ENCODE measurements at regions not wholly inside any gene's neighbourhood (a gene's known extent, or its start where the extent isn't known, plus 50 kb on each side); places are given as distances from the start of the nearest gene placed in this dataset.
"Not testable (repeated sequence)": the region's sequence is repeated elsewhere in the genome, so short reads cannot be mapped to it uniquely, and the experiment has no call there.

DNA sequence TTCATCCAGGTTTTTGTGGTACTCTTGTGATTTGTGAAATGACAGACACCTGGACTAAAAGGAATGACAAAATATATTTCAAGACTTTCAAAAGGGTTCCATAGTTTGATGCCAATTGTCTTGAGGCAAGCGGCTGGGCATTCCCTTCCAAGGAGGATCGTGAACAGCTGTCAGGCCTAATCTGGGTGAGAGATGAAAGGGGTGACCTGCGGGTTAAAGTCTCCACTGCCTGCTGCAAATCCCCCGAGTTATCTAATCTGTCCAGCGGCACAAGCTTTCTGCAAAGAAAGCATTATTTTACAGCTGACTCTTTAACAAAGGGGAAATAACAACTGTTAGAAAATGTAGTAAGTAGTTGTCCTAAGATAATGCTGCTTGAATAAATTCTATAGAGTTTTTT is 128.7 kb upstream of the MB21D2 start:
- no peak for DNase-seq (ENCODE audit: low spot score)

DNA sequence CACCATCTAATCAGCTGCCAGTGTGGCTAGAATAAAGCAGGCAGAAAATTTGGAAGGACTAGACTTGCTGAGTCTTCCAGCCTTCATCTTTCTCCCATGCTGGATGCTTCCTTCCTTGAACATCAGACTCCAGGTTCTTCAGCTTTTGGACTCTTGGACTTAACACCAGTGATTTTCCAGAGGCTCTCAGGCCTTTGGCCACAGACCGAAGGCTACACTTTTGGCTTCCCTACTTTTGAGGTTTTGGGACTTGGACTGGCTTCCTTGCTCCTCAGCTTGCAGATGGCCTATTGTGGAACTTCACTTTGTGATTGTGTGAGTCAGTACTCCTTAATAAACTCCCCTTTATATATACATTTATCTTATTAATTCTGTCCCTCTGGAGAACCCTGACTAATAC is 129.8 kb upstream of the MB21D2 start:
- not testable (repeated sequence) for DNase-seq (ENCODE audit: low spot score)

DNA sequence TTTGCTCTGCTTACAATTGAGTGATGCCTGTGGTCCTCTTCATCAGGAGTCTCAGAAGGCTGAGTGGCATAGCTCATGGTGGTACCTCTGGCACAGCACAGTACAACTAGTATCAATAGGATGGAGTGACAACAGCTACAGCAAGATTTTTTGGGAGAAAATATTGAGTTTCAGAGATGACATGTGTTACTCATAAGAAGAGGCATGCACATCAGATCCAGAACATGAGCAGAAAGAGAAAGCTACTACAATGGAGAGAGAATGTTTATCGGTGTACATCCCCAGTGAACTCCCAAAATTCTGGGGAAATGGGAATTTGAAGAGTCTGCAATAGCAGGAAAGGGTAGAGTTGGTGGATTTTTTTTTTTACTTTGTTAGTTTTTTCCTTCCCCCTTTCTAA is 130.5 kb upstream of the MB21D2 start:
- DNase-seq (ENCODE audit: low spot score), result no peak

DNA sequence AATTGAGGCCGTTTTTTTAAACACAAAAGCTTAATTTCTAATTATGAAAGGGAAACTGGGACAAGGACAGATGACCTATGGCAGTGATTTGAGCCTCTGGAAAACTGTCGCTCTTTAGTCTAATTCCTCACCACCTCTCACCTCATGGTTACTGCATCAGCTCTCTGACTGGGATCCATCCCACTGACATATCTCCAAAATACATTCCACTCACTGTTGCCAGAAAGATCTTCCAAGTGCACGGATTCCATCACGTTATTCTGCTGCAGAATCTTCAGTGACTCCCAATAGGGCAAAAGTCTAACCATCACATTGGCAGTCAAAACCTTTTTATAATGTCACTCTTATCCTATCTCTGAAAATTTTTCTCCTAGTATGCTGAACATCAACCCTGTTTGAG is 132.3 kb upstream of the MB21D2 start:
- DNase-seq (ENCODE audit: low spot score), result no peak

DNA sequence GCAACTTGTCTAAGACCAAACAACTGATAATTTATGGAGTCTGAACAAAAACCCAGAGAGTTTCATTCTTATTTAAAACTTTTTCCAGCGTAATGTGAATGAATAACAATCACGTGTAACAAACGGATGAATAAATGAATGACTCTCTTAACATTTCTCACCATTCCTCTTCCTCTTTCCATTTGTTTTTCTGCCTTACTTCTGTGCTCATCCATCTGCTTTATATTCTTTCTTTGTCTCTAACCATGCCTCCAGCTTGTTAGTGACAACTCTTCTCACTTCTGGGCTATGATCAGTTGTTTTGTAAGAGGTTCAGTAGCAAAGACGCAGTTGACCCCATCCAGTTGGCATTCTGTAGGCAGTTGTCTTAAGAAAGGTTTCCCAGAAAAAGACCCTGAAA is 133.7 kb upstream of the MB21D2 start:
- DNase-seq (ENCODE audit: low spot score), result no peak

DNA sequence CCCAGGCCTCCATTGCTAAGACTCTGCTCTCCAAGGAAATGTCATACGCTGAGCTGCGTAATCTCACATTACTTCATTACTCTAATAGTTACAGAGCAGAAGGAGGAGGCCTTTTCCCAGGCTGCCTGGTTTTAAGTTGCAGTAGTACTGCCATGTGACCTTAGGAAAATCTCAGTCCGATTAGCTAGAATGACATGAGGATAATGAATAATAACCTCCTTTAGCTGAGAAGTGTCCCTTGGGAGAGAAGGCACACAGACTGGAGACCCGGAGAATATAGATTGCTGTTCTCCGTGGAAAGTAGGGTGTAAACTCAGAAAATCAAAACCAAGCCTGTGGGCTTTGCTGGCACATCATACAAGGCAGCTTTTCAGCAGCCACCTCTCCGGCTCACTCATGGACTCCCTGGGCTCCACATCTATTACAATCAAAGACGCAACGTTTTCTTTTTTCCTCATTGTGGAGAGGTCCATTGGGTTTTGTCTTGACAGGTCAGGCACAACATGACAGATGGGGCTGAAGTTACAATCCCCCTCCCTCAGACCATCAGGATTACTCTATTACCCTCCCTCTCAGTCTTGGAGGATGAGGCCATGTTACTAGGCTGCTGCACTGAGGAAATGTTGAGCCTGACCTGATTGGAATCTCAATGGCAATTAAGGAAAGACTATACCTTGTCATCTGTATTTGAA is 134.8 kb upstream of the MB21D2 start:
- no peak for DNase-seq (ENCODE audit: low spot score)

DNA sequence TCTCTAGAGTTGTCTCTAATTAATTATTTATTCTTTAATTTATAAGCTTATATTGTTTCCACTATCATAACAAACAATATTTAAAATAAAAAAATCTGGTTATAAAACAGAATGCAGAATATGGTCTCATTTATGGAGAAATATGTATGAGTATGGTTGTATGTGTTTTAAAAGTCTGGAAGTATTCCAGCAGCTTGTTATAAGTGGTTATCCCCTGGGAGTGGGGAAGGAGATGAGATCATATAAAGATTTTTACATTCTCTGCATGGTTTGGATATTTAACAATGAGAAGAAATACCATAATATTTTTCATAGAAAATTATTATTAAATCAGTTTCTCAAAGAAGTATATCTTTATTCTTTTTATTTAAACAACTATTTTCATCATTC is 135.4 kb upstream of the MB21D2 start:
- no peak for DNase-seq (ENCODE audit: low spot score)

DNA sequence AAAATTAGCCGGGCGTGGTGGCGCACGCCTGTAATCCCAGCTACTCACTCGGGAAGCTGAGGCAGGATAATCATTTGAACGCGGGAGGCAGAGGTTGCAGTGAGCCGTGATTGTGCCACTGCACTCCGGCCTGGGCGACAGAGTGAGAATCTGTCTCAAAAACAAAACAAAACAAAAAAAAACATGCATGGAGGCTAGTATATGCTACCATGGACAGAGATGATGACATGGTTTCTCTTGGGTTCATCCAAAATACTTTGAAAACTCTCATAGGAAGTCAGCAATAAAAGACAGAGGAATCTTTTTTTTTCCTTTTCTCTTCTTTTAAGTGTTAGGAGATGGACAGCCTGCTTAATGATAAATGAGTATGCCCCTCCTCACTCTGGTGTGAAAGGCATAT is 137.7 kb upstream of the MB21D2 start:
- DNase-seq (ENCODE audit: low spot score), result no peak

DNA sequence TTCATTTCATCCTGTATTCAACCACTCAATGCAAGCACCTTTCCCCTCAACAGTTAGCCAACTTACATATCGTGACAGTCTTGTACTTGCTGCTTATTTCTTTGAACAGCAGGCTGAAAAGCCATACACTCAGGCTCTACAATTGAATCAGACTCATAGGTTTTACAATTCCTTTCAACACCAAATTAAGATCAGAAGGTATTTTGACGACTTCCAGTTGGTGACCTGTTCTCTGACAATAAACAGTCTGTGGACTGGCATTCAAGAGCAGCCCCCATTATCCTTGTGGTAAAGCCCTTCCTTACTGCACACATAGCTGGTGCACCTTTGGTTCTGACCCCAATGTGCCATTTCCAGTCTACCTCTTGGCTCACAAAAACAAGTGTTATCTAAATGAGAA is 140.0 kb upstream of the MB21D2 start:
- DNase-seq (ENCODE audit: low spot score), result no peak

DNA sequence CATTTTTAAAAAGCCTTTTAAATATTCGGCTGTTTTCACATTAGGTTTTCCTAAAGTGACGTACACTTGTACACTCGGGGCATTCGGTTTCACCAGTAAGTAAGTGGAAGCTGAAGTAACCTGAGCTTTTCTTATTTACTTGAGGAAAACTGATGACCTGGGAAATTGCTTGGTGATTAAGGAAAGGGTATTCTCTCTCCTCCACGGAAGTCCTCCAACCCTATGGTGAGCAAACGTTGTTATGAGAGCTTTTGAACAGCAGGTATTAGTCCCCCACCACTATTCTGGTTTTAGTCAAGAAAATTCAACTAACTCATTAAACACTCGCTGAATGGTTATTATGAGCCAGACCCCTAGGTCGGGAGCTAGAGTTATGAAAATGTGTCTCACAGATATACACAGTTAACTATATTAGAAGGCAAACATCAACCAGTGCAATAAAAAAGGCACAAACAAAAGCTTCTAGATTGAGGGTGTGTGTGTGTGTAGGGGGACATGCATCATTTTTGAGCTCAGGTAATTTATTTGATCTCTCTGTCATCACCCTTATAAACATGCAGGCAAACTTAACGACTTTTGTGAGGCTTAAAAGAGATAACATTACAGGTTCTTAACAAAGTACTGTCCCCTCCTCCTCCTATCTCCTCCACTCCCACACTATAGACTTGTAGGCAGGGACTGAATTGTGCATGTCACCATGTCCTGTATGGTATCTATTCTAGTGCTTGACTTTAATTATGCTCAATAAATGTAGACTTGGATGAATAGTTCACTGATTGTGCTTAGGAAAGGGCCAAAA is 143.3 kb upstream of the MB21D2 start:
- DNase-seq (ENCODE audit: low spot score), result no peak

DNA sequence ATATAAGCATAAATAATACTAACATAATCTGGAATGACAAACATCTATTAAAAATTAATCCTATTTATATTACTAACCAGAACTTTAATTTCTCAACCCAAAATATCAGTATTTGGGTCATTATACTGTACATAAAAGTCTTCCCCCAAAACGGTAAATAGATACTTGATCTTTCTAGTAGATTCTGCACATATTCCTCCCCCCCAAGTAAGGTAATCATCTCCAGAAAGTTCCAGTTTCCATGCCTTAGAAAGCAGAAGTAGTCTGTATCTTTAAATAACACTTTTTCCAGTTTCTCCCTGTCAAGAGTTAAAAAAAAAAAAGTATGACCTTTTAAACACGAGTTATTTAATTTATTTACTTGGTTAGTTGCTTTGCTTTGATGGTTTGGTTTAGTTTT is 150.7 kb upstream of the MB21D2 start:
- DNase-seq (ENCODE audit: low spot score), result no peak

DNA sequence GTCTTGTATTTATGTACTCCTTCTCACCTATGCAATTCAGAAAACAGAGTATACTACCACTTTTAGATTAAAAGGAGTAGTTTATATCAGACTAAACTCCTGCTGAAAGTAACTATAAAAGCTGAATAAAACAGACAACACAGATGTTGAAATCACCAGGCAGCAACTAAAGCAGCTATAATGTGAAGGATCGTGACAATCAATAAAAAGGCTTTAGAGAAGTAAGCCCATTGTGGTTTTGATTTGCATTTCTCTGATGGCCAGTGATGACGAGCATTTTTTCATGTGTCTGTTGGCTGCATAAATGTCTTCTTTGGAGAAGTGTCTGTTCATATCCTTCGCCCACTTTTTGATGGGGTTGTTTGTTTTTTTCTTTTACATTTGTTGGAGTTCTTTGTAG is 152.1 kb upstream of the MB21D2 start:
- not testable (repeated sequence) for DNase-seq (ENCODE audit: low spot score)

DNA sequence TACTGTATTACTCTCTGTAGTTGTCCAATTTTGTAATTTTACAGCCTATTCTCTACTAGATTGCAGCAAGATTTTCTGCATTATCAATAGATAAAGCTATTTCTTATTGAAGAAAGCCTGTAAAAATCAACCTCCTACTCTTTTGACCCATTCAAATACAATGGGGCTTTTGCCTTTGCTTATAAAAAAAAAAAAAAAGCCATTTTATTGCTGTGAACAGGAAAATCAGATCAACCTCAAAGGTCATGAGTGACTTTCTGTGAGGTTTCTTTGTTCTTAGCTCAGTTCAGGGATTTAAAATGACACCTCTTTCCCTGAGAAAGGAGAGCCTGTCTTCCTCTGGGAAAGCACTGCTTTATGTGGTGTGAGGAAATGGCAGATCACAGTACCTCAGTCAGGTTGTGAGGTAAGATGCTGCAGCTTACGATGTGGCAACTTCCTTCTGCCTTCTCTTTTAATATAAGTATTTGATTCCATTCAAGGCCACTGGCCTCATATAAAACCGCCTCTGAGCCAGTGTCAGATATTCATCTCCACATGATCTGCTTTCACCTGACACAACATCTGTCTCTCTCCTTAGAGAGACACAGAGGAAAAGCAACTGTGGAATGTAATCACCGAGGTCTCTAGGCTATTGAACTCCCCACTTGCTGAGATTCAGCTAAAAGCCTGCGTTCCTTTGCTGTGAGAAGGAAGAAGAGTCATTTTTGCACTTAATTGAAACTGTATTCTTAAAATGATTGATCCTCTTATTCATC is 161.5 kb upstream of the MB21D2 start:
- no peak for DNase-seq (ENCODE audit: low spot score)

DNA sequence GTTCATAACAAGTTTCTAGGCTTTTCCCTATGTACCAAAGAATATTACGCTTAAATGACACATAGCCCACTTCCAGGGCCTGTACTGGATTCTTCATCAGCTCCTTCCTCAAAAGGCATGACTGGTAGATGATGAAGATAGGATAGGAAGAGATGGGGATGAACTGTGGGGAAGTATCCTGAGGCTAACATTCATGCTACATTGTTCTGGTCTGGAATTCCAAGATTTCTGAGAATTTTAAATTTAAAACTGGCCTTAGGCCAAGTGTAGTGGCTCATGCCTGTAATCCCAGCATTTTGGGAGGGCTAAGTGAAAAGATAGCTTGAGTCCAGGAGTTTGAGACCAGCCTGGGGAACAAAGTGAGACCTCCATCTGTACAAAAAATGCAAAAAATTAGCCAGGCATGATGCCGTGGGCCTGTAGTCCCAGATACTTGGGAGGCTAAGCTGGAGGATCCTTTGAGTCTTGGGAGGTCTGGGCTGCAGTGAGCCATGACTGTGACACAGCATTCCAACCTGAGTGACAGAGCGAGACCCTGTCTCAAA is 160.1 kb upstream of the PLAAT1 start:
- DNase-seq (ENCODE audit: low spot score), result no peak

DNA sequence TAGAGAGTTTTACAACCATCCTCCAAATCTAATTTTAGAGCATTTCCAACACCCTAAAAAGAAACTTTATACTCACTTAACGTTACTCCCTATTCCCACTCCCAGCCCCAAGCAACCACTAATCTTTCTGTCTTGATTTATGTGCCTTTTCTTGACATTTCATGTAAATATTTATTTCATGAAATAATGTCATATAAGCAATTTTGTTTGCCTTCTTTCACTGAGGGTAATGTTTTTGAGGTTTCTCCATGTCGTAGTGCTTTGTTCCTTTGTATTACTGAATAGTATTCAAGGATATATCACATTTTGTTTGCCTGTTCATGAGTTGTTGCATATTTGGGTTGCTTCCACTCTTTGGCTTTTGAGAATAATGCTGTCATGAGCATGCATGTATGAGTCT is 155.4 kb upstream of the PLAAT1 start:
- DNase-seq (ENCODE audit: low spot score), result no peak

DNA sequence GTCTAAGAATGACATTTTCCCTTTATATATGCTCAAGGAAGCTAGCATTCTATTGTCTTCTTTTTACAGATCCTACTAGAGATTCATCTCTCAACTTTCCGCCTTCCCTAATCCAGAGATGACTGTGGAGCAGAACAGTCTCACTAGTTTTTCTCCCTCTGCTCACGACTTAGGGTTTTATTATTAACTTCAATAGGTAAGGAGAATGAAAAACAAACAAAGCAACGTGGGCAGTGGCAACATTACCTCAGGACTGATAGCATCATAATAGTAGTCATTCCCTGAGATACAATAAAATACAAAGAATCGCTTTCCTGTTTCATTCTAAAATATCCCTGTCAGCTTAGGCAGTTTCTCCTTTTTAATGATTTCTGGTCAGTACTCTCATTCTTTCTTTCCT is 154.3 kb upstream of the PLAAT1 start:
- no peak for DNase-seq (ENCODE audit: low spot score)

DNA sequence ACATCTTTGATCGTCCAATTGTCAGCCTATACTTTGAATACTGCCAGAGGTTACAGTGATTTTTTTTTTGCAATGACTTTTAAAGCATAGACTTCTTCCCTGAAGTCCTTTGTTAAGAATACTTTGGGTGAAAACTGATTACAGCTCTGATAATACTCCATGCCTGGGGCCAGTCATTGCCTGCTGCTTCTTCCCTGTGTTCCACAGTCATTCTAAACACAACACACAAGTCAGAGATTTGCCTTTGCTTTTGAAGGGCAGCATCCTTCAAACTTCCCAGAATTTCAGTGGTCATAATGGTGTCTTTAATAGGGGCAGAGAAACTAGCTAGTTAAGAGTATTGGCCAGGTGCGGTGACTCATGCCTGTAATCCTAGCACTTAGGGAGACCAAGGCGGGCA is 153.7 kb upstream of the PLAAT1 start:
- DNase-seq (ENCODE audit: low spot score), result no peak

DNA sequence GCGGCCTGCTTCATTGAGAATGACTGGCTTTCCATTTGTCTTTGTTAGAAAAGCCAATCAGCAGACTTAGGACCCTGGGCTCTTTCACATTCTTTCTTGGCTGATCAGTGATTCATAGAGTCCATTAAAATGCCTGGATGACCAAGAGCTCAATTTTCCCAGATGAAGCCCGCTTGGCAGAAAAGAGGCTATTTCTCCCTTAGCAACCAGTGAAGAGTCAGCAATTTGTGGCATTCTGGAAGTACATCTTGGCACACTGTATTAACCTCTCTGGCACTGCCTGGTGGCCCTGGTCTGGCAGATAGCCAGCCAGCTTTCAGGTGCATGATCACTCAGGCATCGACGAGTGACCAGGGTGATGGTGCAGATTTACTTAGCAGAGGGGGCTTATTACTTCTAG is 145.7 kb upstream of the PLAAT1 start:
- no peak for DNase-seq (ENCODE audit: low spot score)

DNA sequence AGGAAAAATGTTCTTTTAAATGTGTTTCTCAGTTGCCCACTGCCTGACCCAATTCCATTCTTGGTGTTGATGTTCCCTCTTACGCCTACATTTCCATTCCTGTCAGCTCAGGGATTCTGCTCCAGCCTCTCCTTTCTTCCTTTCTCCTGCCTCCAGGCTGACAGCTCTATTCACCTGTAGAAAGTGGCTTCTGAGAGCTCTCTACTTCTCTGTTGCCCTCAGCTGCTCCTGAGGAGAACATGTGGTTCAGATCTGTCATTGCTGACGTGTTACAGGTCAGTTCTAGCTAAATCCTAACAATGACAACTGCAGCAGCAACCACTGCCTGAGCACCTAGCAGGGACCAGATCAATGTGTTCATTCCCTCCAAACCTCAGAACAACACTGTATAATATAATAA is 144.9 kb upstream of the PLAAT1 start:
- no peak for DNase-seq (ENCODE audit: low spot score)

DNA sequence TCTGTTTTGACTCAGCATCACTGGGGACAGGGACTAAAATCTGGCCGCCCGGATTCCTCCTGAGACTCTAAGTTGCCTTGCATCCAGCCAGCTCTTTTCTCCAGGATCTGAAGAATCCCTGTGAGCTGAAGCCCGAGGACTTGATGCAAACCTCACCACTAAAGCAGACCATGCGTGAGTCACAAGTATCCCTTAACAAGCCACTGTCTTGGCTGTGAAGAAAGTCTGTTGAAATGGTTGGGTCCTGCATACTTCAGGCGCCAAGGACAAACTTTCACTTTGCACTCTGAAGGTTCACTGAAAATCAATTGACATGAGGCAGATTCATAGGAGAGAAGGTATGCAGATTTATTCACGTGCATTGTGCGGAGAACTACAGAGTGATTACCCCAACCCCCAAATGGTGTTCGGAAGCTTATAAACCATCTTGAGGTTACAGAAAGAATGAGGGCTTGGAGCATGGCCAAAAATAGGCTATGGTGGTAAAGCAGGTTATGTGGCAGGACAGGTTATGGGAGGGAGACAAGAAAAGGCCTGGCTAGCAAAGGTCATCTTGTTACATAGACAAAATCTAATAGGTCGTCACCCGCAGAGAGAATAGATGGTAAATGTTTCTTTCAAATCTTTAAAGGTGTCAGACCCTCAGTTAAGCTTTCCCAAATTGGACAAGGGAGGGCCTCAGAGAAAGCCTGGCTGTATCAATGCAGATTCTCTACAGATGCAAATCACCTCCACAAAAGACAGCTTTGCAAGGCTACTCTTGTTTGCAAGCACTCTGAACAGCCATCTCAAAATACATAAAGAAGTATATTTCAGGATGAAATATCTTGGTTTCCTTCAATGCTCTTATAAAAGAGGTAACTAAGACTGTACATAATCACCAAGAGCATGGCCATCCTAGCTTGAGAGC is 126.3 kb upstream of the PLAAT1 start:
- no peak for DNase-seq (ENCODE audit: low spot score)

DNA sequence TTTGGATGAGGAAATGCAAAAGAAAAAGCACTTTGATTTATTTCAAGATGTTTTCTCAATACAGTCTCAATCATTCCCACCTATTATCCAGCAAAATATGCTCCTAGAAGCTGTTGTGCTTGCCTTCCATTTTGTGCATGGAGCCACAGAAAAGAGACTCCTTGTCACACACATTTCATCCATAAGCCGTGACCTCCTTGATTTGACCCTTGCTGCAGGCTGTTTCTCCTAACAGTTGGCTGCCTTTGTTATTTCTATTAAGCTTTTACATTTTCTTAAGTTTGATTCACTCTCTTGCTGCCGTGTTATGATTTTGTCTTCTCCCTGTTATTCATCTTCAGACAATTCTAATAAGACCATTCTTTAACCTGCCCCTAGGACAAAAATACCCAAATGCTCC is 124.2 kb upstream of the PLAAT1 start:
- DNase-seq (ENCODE audit: low spot score), result no peak

DNA sequence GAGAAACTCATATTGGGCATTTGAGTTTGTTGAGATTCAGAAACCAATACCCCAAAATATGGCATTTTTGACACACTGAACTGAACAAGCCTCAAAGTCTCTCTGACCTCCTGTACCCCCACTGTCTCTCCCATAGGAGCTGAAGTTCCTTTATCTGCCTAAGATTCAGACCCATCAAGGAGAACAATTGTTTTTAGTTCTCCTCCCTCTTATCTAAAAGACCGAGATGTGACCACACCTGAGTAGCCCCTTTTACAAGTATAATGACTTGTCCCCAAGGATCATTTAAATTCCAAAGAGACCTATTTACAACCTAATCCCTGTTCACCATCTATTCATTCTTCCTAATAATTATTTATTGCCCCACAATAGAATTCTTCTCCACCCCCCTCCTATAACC is 122.1 kb upstream of the PLAAT1 start:
- DNase-seq (ENCODE audit: low spot score), result no peak

Measured in CD4-positive, alpha-beta T cell treated with Interleukin-15 for 4 hours (primary cell).